ENCODE measurements at regions not wholly inside any gene's neighbourhood (a gene's known extent, or its start where the extent isn't known, plus 50 kb on each side); places are given as distances from the start of the nearest gene placed in this dataset.

GRCh38 chr10:80971461-80971860 is 433.8 kb downstream of the SH2D4B start:
- ATAC-seq (ENCODE audit: low read depth): no peak
- DNase-seq: no peak
- peaks cover 3% of the 10 kb centered on the region for H3K4me1 Mint-ChIP-seq
- ChIA-PET CTCF (no interaction called here), POLR2A (no interaction called here)
- H3K36me3 Mint-ChIP-seq (ENCODE audit: low read depth): no peaks in the 10 kb centered on the region
- H3K27me3 Mint-ChIP-seq: no peaks in the 10 kb centered on the region
- H3K4me3 Mint-ChIP-seq: no peak overlapping the region
- no peak for TF ChIP-seq CTCF (IDR thresholded peaks at IDR 0.05)
- intact Hi-C loops (cut with micrococcal nuclease): no loop called here
- H3K27ac Mint-ChIP-seq: no peak overlapping the region
- H3K9me3 Mint-ChIP-seq: no peaks in the 10 kb centered on the region

- no peaks in the 10 kb centered on the region for H3K9me3 Mint-ChIP-seq
Measured at GRCh38 chr10:80976658-80977057, 439.0 kb downstream of the SH2D4B start.

GRCh38 chr10:80985102-80985501 is 447.4 kb downstream of the SH2D4B start:
- no peaks in the 10 kb centered on the region for H3K27me3 Mint-ChIP-seq
- H3K4me3 Mint-ChIP-seq: no peak overlapping the region
- H3K9me3 Mint-ChIP-seq: no peaks in the 10 kb centered on the region
- no peak for TF ChIP-seq CTCF (IDR thresholded peaks at IDR 0.05)
- ChIA-PET POLR2A (no interaction called here), CTCF (no interaction called here)
- DNase-seq (no peak), ATAC-seq (ENCODE audit: low read depth) (no peak)
- no peaks in the 10 kb centered on the region for H3K36me3 Mint-ChIP-seq (ENCODE audit: low read depth)
- H3K4me1 Mint-ChIP-seq: no peaks in the 10 kb centered on the region
- intact Hi-C loops (cut with micrococcal nuclease): no loop called here
- H3K27ac Mint-ChIP-seq: no peak overlapping the region

More at GRCh38 chr10:80976658-80977057, 439.0 kb downstream of the SH2D4B start:
- ATAC-seq (ENCODE audit: low read depth) (no peak), DNase-seq (no peak)
- no peak for TF ChIP-seq CTCF (IDR thresholded peaks at IDR 0.05)
- intact Hi-C loops (cut with micrococcal nuclease): no loop called here
- H3K27ac Mint-ChIP-seq: no peak overlapping the region
- H3K4me3 Mint-ChIP-seq: no peak overlapping the region
- no peaks in the 10 kb centered on the region for H3K36me3 Mint-ChIP-seq (ENCODE audit: low read depth)
- ChIA-PET POLR2A (no interaction called here), CTCF (no interaction called here)
- H3K27me3 Mint-ChIP-seq: no peaks in the 10 kb centered on the region
- H3K4me1 Mint-ChIP-seq: no peaks in the 10 kb centered on the region

GRCh38 chr10:80986596-80986995 is 448.9 kb downstream of the SH2D4B start:
- CTCF ChIA-PET: no interaction called here
- Mint-ChIP-seq H3K27me3 (no peaks in the 10 kb centered on the region), H3K9me3 (no peaks in the 10 kb centered on the region), H3K36me3 (ENCODE audit: low read depth) (no peaks in the 10 kb centered on the region), H3K4me3 (no peak overlapping the region), H3K27ac (no peak overlapping the region), H3K4me1 (no peaks in the 10 kb centered on the region)
- ATAC-seq (ENCODE audit: low read depth) (no peak), DNase-seq (no peak)
- intact Hi-C loops (cut with micrococcal nuclease): no loop called here
- TF ChIP-seq CTCF (IDR thresholded peaks at IDR 0.05): no peak
- POLR2A ChIA-PET: no interaction called here

- Mint-ChIP-seq H3K9me3 (no peaks in the 10 kb centered on the region), H3K4me3 (no peak overlapping the region), H3K4me1 (no peaks in the 10 kb centered on the region), H3K27ac (no peak overlapping the region), H3K36me3 (ENCODE audit: low read depth) (no peaks in the 10 kb centered on the region), H3K27me3 (no peaks in the 10 kb centered on the region)
- DNase-seq (no peak), ATAC-seq (ENCODE audit: low read depth) (no peak)
- ChIA-PET POLR2A (no interaction called here), CTCF (no interaction called here)
- intact Hi-C loops (cut with micrococcal nuclease): no loop called here
- TF ChIP-seq CTCF (IDR thresholded peaks at IDR 0.05): no peak
Measured at GRCh38 chr10:80988755-80989154, 451.1 kb downstream of the SH2D4B start.

All from activated B cell treated with CpG ODN at 0.5 μM for 24 hours (primary cell).